Glutamatergic neuron (in vitro differentiated cells): ENCODE measurements at regions not wholly inside any gene's neighbourhood (a gene's known extent, or its start where the extent isn't known, plus 50 kb on each side); places are given as distances from the start of the nearest gene placed in this dataset.

ENCODE experiments used
- DNase-seq: peaks from one replicate; pipeline ENCODE4 v3.0.0; 2022
- H3K27ac Mint-ChIP-seq: one replicate; pipeline ENCODE4 v1.8.0; 2020; ENCODE audit warnings: mild to moderate bottlenecking, mixed read lengths, inconsistent platforms; ENCODE audit not compliant: unreplicated experiment
- H3K27me3 Mint-ChIP-seq: one replicate; pipeline ENCODE4 v1.8.0; 2020; ENCODE audit warnings: mild to moderate bottlenecking, moderate library complexity, mixed read lengths, inconsistent platforms; ENCODE audit not compliant: unreplicated experiment
- H3K36me3 Mint-ChIP-seq: one replicate; pipeline ENCODE4 v1.8.0; 2020; ENCODE audit warnings: mild to moderate bottlenecking, mixed read lengths, inconsistent platforms; ENCODE audit not compliant: unreplicated experiment
- H3K4me1 Mint-ChIP-seq: one replicate; pipeline ENCODE4 v1.8.0; 2020; ENCODE audit warnings: mild to moderate bottlenecking, low read depth, mixed read lengths, inconsistent platforms; ENCODE audit not compliant: unreplicated experiment
- H3K4me3 Mint-ChIP-seq: one replicate; pipeline ENCODE4 v1.8.0; 2020; ENCODE audit warnings: mild to moderate bottlenecking, mixed read lengths, inconsistent platforms; ENCODE audit not compliant: unreplicated experiment
- H3K9me3 Mint-ChIP-seq: one replicate; pipeline ENCODE4 v1.8.0; 2020; ENCODE audit warnings: mild to moderate bottlenecking, moderate library complexity, mixed read lengths, inconsistent platforms; ENCODE audit not compliant: unreplicated experiment
- CTCF ChIP-seq: fragments of 200-600 bp; sonication (generic); IDR thresholded peaks from one replicate; pipeline ENCODE4 v1.5.0; 2021; ENCODE audit not compliant: partially characterized antibody, unreplicated experiment

- no peaks in the 10 kb centered on the region for H3K36me3 Mint-ChIP-seq
- H3K4me3 Mint-ChIP-seq: no peak overlapping the region
- H3K27me3 Mint-ChIP-seq: no peaks in the 10 kb centered on the region
- H3K9me3 Mint-ChIP-seq: no peaks in the 10 kb centered on the region
- TF ChIP-seq CTCF: no peak
- H3K27ac Mint-ChIP-seq: no peak overlapping the region
- DNase-seq: no peak
- no peaks in the 10 kb centered on the region for H3K4me1 Mint-ChIP-seq
These were observed 1572.1 kb upstream of the LRRTM1 start for GRCh38 chr2:81876624-81877023.

GRCh38 chr2:81872006-81872405 lies 1567.5 kb upstream of the LRRTM1 start:
- H3K9me3 Mint-ChIP-seq: no peaks in the 10 kb centered on the region
- H3K36me3 Mint-ChIP-seq: no peaks in the 10 kb centered on the region
- H3K27me3 Mint-ChIP-seq: peaks cover 2% of the 10 kb centered on the region
- peaks cover 2% of the 10 kb centered on the region for H3K4me1 Mint-ChIP-seq
- no peak overlapping the region for H3K27ac Mint-ChIP-seq
- no peak overlapping the region for H3K4me3 Mint-ChIP-seq
- no peak for TF ChIP-seq CTCF
- no peak for DNase-seq

- no peak for DNase-seq
- no peaks in the 10 kb centered on the region for H3K9me3 Mint-ChIP-seq
- no peaks in the 10 kb centered on the region for H3K36me3 Mint-ChIP-seq
- peaks cover 2% of the 10 kb centered on the region for H3K27me3 Mint-ChIP-seq
- no peak overlapping the region for H3K4me3 Mint-ChIP-seq
- H3K27ac Mint-ChIP-seq: no peak overlapping the region
- H3K4me1 Mint-ChIP-seq: peaks cover 5% of the 10 kb centered on the region
- TF ChIP-seq CTCF: no peak
These were observed 1565.6 kb upstream of the LRRTM1 start for GRCh38 chr2:81870119-81870518.

- H3K27ac Mint-ChIP-seq: no peak overlapping the region
- no peak overlapping the region for H3K4me3 Mint-ChIP-seq
- DNase-seq: no peak
- no peak for TF ChIP-seq CTCF
- no peaks in the 10 kb centered on the region for H3K27me3 Mint-ChIP-seq
- no peaks in the 10 kb centered on the region for H3K36me3 Mint-ChIP-seq
- peaks cover 2% of the 10 kb centered on the region for H3K4me1 Mint-ChIP-seq
- no peaks in the 10 kb centered on the region for H3K9me3 Mint-ChIP-seq
These were observed 1554.4 kb upstream of the LRRTM1 start for GRCh38 chr2:81858998-81859397.

- no peak overlapping the region for H3K4me3 Mint-ChIP-seq
- no peak overlapping the region for H3K27ac Mint-ChIP-seq
- H3K36me3 Mint-ChIP-seq: no peaks in the 10 kb centered on the region
- H3K4me1 Mint-ChIP-seq: peaks cover 7% of the 10 kb centered on the region
- DNase-seq: no peak
- no peak for TF ChIP-seq CTCF
- H3K9me3 Mint-ChIP-seq: peaks cover 7% of the 10 kb centered on the region
- peaks cover 5% of the 10 kb centered on the region for H3K27me3 Mint-ChIP-seq
These were observed 1548.8 kb upstream of the LRRTM1 start for GRCh38 chr2:81853341-81853740.
